NCI-H460 (cell line): ENCODE measurements at regions not wholly inside any gene's neighbourhood (a gene's known extent, or its start where the extent isn't known, plus 50 kb on each side); places are given as distances from the start of the nearest gene placed in this dataset.

Source experiments
- DNase-seq: peaks from one replicate; pipeline ENCODE4 v3.0.0-alpha.2; 2016; ENCODE audit warnings: low read depth; ENCODE audit errors: extremely low read depth

DNA sequence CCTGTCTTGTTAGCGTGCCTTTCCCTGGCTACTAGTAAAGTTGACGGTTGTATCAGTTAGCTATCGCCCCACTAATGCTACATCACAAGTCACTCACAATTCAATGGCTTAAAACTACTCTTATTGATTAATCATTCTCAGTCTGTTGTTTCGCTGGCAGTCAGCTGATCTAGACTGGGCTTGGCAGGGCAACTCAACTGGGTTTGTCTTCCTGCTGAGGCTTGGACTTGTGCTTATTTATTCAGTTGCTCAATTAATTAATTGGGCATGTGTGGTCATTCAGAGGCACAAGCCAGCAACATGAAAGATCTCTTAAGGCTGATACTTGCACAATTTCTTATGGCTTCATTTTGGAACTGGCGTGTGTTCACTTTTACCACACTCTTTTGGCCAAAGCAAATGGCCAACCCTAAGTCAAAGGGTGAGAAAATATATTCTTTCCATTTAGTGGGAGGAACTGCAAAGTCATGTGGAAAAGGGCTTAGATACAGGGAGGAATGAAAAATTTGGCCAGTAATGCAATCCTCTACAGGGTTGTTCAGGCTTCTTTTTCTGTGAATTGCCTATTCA is 333.5 kb downstream of the GPR37 start:
- DNase-seq = no peak

- no peak for DNase-seq
Measured at GRCh38 chr7:124429923-124430322, 335.7 kb downstream of the GPR37 start.

DNA sequence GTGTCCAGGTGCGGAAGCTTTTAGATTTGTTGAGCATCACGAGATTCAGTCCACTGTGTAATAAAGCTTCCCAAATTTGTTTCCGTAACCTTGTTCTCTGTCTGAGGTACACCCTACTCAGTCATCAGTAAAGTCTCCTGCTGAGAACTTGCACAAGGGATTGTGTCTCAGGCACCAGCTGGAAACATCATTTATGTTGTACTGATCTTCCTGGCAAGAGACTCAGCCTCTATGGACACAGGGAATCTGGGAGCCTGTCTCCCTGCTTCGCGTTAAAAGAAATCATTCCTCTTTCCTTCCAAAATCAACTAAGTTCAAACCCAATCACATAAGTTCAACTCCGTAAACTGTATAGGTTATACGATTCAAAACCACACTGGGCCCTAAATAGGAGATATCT is 336.8 kb downstream of the GPR37 start:
- no peak for DNase-seq

DNA sequence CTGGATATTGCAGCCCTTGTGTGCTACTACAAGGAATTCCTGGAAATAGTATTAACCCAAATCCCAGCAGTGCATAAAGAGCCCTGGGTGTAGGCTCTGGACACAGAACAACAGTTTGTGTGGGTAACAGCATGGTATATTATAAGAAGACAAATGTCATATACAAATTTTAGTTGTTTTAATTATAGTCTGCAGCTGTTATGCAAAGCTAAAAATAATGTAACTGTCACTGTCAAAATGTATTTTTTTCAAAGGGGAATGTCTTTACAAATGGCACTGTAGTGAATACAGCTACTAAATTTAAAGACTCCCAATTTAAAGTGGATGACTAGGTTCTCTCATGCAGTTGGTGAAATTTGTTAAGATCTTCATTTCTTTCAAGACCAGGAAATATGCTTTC is 339.0 kb downstream of the GPR37 start:
- no peak for DNase-seq

- DNase-seq = no peak
Measured at GRCh38 chr7:124423863-124424262, 341.7 kb downstream of the GPR37 start.

DNA sequence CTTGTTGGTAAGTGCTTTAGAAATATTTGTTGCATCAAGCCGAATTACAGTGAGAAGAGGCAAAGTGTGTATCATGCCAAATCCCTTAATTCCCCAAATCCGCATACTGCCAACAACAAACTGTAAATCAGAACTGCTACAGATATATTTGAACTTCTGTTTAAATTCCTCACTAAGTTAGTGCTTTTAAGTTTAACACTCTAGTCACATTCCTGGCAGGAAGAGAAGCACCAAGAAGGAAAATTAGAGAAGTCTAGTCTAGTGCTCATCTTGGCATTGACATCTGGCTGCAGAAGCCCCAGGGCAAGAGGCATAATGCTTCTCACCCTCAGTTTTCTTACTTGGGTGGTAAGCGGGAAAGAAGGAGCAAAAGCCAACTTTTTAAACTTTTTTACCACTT is 343.5 kb downstream of the GPR37 start:
- DNase-seq = no peak

GRCh38 chr7:124420367-124420766 is 345.2 kb downstream of the GPR37 start:
- DNase-seq = no peak

DNA sequence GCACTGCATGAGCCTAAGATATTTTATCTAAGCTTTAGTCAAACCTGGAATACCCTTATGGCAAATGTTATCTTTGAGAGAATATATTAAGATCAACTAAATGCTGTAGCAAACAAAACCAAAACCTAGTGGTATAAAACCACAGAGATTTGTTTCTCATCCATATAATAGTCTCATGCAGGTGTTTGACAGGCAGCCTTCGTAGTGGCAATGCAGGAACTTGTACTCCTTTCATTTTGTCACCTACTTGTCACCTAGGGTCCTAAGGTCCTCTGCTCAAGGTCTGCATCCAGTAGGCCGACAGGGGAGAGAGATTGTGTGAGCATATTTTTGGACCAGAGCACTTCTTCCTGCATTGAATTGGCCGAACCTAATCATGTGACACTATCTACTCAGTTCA is 352.6 kb downstream of the GPR37 start:
- no peak for DNase-seq

DNA sequence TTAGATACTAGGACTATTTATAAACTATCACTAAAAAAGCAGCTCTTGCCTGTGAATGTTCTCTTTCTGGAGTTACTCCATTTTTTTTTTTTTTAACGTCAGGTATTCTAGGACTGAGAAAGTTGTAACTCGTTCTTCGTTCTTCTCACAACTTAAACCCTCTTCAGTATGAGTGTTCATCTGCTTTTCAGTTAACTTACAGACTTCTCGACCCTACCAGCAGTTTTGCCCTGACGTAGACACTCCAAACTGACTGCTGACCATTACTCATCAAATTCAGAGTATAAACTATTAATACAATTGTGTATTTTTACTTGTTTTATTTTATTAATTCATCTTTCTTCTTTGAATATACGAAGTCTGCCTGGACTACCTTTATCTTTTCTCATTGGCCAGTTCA is 353.1 kb downstream of the GPR37 start:
- DNase-seq = no peak

DNA sequence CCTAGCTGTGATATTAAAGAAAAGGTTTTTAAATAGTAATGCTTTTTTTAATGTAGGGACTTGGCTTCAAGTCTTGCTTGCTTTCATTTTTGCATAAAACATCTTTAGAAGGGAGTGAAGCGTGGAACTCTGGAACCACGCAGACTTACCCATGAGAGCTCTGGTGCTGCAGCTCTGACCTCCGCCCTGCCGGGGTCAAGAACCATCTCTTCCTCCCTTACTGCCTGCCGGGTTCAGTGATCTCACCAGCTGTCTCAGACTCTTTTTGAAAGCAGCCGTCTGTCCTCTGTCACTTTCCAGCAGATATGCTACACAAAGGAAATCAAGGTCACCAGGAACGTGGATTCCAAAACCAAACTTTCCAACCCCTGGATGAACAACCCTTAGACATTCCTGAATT is 353.8 kb downstream of the GPR37 start:
- DNase-seq = no peak

- no peak for DNase-seq
Measured at GRCh38 chr7:124403587-124403986, 362.0 kb downstream of the GPR37 start.

DNA sequence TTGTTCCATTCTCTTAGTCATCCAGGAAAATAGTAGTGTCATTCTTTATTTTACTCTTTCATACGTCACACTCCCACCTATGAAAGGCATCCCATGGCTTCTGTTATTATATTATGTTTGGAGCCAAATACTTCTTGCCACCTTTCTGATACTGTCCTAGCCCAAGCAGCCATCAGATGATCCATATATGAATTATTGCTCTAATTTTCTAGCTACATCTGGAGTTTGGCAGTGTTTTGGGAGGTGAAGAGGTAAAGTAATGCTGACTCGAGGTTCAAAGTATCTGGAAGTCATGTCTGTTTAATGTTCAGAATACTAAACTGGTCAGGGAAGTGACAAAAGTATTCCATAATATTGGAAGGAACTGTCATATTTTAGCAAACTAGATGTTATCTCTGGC is 362.5 kb downstream of the GPR37 start:
- DNase-seq = no peak

DNA sequence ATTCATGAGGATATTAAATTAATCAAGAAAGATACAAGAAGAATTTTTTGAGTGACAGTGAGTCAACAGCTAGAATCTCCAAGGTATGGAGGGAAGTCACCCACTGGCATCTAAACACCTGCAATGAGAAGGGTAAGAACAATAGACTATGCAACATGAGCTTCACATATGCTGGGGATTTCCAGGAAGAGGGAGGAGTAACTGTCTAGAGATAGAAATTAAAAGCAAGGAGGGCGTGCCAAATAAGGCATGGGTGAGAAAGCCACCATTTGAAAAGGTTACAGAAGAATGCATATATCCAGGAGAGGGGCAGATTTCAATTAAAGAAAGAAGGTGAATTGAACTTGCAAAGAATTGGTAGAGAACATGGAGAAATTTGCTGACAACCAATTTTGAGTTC is 365.7 kb downstream of the GPR37 start:
- no peak for DNase-seq

- DNase-seq = no peak
Measured at GRCh38 chr7:124398937-124399552, 366.2 kb upstream of the TMEM229A start.

DNA sequence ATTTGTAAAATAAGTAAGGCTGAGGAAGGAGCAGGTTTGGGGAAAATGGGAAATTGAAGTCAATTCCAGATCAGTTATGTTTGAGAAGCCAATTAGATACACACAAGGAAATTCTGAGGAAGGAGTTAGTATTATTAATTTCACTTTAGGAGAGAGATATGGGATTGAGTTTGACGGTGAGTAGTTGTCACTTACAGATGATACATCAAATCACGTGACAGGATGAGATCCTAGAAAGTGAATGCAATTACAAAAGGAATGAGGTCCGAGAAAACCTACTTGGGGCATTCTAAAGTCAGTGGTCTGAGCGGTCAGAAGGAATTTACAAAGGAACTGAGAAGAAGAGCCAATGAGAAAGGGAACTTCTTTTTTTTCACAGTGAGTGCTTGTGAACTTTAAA is 364.3 kb upstream of the TMEM229A start:
- no peak for DNase-seq

DNA sequence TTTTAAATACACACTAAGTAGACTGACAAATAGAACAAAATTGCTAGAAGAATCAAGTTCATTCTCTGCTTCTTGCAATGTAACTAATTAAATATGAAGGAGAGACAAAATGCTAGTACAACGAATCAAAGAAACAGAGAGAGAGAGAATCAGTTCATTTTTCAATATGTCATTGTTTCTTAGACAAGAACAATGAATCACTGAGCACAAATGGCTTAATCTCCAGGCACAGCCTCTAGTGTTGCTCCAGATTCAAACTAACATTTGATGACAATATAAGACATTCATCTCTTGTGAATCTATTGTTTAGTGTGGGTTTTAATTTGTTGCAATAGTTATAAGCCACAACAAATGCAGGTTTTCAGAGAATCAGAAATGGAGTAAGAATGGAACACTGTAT is 357.4 kb upstream of the TMEM229A start:
- no peak for DNase-seq

DNA sequence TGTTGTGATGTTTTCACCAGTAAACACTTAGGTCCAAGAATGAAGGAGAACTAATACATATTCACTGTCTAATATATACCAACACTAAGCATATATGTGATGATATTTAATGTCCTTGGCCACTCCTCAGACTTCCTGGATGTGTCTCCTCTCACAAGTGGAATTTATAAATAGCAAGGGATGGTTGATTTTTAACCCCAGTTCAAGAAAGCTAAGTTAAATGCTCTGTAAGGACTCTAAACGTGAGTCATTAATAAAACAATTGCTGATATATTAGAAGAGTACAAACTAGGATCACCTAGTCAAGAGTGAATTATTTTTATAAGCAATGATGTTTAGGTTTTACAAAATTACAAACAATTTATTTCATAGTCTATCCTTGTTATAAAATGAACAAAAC is 355.9 kb upstream of the TMEM229A start:
- no peak for DNase-seq

DNA sequence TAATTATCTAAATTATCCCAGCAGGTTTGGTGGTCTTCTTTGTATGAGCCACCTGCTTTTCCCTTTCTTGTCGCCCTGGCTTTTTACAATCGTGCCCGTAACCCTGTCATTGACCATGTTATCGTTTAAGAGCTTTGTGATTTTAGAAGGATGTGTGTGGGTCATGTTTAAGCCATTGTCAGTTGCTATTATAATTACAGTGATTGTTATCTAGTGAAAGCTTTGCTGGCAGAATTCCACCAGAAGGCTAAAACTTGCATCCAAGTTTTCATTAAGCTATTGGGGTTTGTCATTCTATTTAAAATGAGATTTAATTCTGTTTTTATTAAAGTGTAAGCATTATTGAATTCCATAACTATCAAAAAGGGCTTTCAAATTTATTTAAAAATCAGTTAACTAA is 354.2 kb upstream of the TMEM229A start:
- DNase-seq = no peak

DNA sequence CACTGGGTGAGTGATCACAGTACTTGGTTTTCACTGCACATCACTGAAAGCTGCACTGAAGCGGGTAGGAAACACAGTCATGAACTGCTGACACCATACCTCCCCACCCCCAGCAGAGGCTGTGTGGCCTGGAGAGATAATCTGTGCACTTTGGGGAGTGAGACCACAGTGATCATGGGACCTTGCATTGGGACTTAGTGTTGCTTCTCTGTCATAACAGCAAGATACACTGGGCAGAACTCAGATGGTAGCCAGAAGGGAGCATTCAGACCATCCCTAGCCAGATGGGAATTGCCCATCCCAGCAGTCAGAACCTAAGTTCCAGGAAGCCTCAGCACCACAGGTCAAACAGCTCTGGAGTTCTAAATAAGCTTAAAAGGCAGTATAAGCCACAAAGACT is 346.4 kb upstream of the TMEM229A start:
- DNase-seq = no peak

DNA sequence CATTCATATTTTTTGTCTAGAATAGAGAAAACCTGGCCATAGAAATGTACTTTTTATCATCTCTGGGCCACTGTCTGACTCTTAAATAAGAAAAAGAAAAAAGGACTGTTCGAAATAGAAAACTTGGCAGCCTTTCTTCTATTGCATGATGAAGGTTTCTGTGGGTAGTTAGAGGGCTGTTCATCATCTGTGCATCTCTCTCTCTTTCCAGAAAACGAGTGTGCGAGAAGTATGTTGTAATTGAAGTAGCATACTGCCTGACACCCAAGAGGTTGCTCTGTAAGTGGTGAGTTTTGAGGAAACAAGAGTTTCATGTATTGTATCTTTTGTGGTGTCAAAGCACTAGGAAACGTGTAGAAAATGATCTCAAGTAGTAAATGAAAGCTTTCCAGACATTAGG is 343.2 kb upstream of the TMEM229A start:
- no peak for DNase-seq

DNA sequence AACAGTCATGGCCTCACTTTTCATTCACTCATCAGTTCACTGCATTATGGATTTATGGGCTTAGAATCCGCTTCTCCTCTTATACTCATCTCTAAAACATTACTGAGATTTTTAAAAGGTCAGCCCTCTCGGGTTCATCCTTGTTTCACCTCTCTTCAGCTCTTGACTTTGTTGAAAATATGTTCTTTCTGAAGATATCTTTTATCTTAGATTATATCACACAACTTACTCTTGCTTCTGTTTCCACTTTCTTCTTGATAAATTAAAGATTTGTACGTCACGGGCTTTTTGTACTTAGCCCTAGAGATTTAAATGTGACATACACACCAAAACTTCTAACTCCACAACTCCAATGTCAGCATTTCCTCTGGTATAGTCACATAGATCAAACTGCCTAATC is 342.5 kb upstream of the TMEM229A start:
- no peak for DNase-seq

GRCh38 chr7:124369310-124369709 is 336.4 kb upstream of the TMEM229A start:
- DNase-seq = no peak

GRCh38 chr7:124366118-124366517 is 333.3 kb upstream of the TMEM229A start:
- no peak for DNase-seq
